Cardiac muscle cell (in vitro differentiated cells and primary cell): ENCODE measurements at regions not wholly inside any gene's neighbourhood (a gene's known extent, or its start where the extent isn't known, plus 50 kb on each side); places are given as distances from the start of the nearest gene placed in this dataset.

Experiments used
- DNase-seq, 2 donors: peaks; one replicate each; pipeline versions ENCODE4 v3.0.0 to v3.0.0-alpha.2; 2010 to 2017; ENCODE audit warnings: low read depth in 1 of 2, low spot score in 1 of 2
- H3K27ac ChIP-seq: fragments of 200-600 bp; sonication (generic); 2 replicates; pipeline ENCODE4 v1.5.1; 2016
- H3K27me3 ChIP-seq: fragments of 200-600 bp; sonication (generic); 2 replicates; pipeline ENCODE4 v1.6.0; 2016; ENCODE audit warnings: control low read depth
- H3K36me3 ChIP-seq: fragments of 200-600 bp; sonication (generic); 2 replicates; pipeline ENCODE4 v1.5.1; 2016; ENCODE audit warnings: control low read depth
- H3K4me1 ChIP-seq: fragments of 200-600 bp; sonication (generic); 2 replicates; pipeline ENCODE4 v1.8.1; 2017; ENCODE audit warnings: low read depth, mild to moderate bottlenecking, mixed run types
- H3K4me3 ChIP-seq: fragments of 200-600 bp; sonication (generic); 2 replicates; pipeline ENCODE4 v1.5.1; 2016; ENCODE audit warnings: mild to moderate bottlenecking
- H3K9me3 ChIP-seq: fragments of 200-600 bp; sonication (generic); 2 replicates; pipeline ENCODE4 v1.5.1; 2017; ENCODE audit warnings: low read depth, mild to moderate bottlenecking, control low read depth
- TF ChIP-seq, protein P1 (sequence below): IDR thresholded peaks from 2 replicates; pipeline ENCODE4 v1.5.1; 2012; ENCODE audit warnings: low read depth, mild to moderate bottlenecking, low read length

DNA sequence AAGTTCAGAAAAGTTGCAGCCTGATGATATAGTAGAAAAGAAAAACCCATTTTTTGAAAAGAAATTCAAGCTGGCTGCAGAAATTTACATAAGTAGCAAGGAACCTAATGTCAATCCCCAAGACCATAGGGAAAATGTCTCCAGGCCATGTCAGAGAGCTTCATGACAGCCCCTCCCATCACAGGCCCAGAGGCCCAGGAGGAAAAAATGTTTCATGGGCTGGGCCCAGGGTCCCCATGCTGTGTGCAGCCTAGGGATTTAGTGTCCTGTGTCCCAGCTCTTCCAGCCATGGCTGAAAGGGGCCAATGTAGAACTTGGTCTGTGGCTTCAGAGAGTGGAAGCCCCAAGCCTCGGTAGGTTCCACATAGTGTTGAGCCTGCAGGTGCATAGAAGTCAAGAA is 220.3 kb downstream of the CSNK1G3 start:
- TF ChIP-seq, protein P1, sequence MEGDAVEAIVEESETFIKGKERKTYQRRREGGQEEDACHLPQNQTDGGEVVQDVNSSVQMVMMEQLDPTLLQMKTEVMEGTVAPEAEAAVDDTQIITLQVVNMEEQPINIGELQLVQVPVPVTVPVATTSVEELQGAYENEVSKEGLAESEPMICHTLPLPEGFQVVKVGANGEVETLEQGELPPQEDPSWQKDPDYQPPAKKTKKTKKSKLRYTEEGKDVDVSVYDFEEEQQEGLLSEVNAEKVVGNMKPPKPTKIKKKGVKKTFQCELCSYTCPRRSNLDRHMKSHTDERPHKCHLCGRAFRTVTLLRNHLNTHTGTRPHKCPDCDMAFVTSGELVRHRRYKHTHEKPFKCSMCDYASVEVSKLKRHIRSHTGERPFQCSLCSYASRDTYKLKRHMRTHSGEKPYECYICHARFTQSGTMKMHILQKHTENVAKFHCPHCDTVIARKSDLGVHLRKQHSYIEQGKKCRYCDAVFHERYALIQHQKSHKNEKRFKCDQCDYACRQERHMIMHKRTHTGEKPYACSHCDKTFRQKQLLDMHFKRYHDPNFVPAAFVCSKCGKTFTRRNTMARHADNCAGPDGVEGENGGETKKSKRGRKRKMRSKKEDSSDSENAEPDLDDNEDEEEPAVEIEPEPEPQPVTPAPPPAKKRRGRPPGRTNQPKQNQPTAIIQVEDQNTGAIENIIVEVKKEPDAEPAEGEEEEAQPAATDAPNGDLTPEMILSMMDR, result no peak
- DNase-seq, result no peak

DNA sequence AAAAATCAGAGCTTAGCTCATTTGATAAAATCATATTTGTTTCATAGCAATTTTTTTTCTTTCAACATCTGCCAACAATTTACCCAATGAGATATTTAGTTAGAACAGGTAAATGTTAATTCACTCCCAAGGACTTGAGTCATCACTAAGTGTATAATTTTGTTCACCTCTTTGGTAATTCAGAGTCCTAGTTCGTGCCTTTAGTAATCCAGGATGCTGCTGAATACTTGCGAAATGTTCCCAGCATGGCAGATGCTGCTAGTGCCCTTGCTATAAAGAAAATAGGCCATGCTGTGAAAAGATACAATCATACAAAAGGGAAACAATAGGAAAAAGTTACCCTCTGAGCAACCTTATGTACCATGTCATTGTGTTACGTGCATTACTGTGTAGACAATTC is 210.5 kb downstream of the CSNK1G3 start:
- Histone ChIP-seq H3K27ac (no peak overlapping the region), H3K27me3 (no peaks in the 10 kb centered on the region), H3K36me3 (no peaks in the 10 kb centered on the region), H3K9me3 (no peaks in the 10 kb centered on the region), H3K4me3 (no peak overlapping the region), H3K4me1 (no peaks in the 10 kb centered on the region)
- peak in 1 of 2 donors; percentile 29 for DNase-seq
- TF ChIP-seq, protein P1, result no peak

More for the DNA sequence above, 220.3 kb downstream of the CSNK1G3 start:
- no peak overlapping the region for H3K4me3 ChIP-seq
- H3K27me3 ChIP-seq, result no peaks in the 10 kb centered on the region
- no peak overlapping the region for H3K27ac ChIP-seq
- no peaks in the 10 kb centered on the region for H3K9me3 ChIP-seq
- no peaks in the 10 kb centered on the region for H3K36me3 ChIP-seq
- H3K4me1 ChIP-seq, result no peaks in the 10 kb centered on the region

GRCh38 chr5:123721675-123722276 is 209.8 kb downstream of the CSNK1G3 start:
- no peaks in the 10 kb centered on the region for H3K9me3 ChIP-seq
- H3K4me3 ChIP-seq, result no peak overlapping the region
- DNase-seq, result peak in 1 of 2 donors; percentile 73
- TF ChIP-seq, protein P1, result no peak
- H3K4me1 ChIP-seq, result no peaks in the 10 kb centered on the region
- no peak overlapping the region for H3K27ac ChIP-seq
- no peaks in the 10 kb centered on the region for H3K27me3 ChIP-seq
- H3K36me3 ChIP-seq, result no peaks in the 10 kb centered on the region

GRCh38 chr5:123720955-123721354 is 209.0 kb downstream of the CSNK1G3 start:
- Histone ChIP-seq H3K9me3 (no peaks in the 10 kb centered on the region), H3K36me3 (no peaks in the 10 kb centered on the region), H3K4me1 (no peaks in the 10 kb centered on the region), H3K4me3 (no peak overlapping the region), H3K27ac (no peak overlapping the region), H3K27me3 (no peaks in the 10 kb centered on the region)
- DNase-seq, result peak in 1 of 2 donors; percentile 34
- TF ChIP-seq, protein P1, result no peak

GRCh38 chr5:123720339-123720738 is 208.4 kb downstream of the CSNK1G3 start:
- Histone ChIP-seq H3K4me1 (no peaks in the 10 kb centered on the region), H3K36me3 (no peaks in the 10 kb centered on the region), H3K9me3 (no peaks in the 10 kb centered on the region), H3K27me3 (no peaks in the 10 kb centered on the region), H3K4me3 (no peak overlapping the region), H3K27ac (no peak overlapping the region)
- DNase-seq, result no peak
- TF ChIP-seq, protein P1, result no peak
